DOHH2 (cell line): ENCODE measurements at regions not wholly inside any gene's neighbourhood (a gene's known extent, or its start where the extent isn't known, plus 50 kb on each side); places are given as distances from the start of the nearest gene placed in this dataset.

Experiments used
- EZH2phosphoT487 ChIP-seq: fragments of 200-600 bp; sonication (generic); IDR thresholded peaks from 2 replicates; pipeline ENCODE4 v1.6.1; 2017; ENCODE audit warnings: borderline replicate concordance, mild to moderate bottlenecking, antibody characterized with exemption, low read length, moderate library complexity, mixed read lengths
- TF ChIP-seq, protein P1 (sequence below): fragments of 200-600 bp; sonication (generic); IDR thresholded peaks from one replicate; pipeline ENCODE4 v1.5.1; 2014; ENCODE audit warnings: antibody characterized with exemption, mild to moderate bottlenecking, low read depth, low read length; ENCODE audit not compliant: poor library complexity, severe bottlenecking

DNA sequence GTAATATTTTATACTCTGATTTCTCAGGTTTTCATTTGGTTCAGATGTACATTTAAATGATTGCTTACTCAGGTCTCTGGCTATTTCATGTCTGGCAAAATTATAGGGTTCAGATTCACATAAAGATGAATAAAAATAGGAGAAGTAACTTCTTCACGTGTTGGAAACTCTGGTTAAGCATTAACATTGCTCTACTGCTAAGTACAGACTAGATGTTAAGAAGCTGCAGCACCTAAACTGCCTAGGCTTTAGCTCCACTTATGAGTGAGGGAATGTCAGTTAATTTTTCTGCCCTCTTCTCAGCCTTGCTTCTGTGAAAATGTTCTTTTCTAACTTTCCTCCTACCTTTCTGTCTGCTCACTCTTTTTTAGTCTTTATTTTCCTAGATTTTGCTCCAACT lies 361.2 kb downstream of the ARAP2 start:
- TF ChIP-seq, protein P1, sequence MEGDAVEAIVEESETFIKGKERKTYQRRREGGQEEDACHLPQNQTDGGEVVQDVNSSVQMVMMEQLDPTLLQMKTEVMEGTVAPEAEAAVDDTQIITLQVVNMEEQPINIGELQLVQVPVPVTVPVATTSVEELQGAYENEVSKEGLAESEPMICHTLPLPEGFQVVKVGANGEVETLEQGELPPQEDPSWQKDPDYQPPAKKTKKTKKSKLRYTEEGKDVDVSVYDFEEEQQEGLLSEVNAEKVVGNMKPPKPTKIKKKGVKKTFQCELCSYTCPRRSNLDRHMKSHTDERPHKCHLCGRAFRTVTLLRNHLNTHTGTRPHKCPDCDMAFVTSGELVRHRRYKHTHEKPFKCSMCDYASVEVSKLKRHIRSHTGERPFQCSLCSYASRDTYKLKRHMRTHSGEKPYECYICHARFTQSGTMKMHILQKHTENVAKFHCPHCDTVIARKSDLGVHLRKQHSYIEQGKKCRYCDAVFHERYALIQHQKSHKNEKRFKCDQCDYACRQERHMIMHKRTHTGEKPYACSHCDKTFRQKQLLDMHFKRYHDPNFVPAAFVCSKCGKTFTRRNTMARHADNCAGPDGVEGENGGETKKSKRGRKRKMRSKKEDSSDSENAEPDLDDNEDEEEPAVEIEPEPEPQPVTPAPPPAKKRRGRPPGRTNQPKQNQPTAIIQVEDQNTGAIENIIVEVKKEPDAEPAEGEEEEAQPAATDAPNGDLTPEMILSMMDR, result no peak
- TF ChIP-seq EZH2phosphoT487, result no peak
